HepG2 (cell line): ENCODE measurements at regions not wholly inside any gene's neighbourhood (a gene's known extent, or its start where the extent isn't known, plus 50 kb on each side); places are given as distances from the start of the nearest gene placed in this dataset.

Experiments
- small RNA-seq, 3 experiments: library from RNA; depleted of rRNA; stranded (forward); fragments of <200 nt; gene quantifications; one replicate each; pipeline ENCODE3, GENCODE V24; 2012; ENCODE audit warnings: low read depth in 2 of 3, low replicate concordance in 1 of 3; ENCODE audit not compliant: insufficient read length in 3 of 3, insufficient read depth in 2 of 3

Small RNA genes in the stretch of these regions (small RNA-seq; reads per million reads assigned to genes)
- 0 reads per million in 3 experiments for gene RN7SL435P
